ENCODE measurements at regions not wholly inside any gene's neighbourhood (a gene's known extent, or its start where the extent isn't known, plus 50 kb on each side); places are given as distances from the start of the nearest gene placed in this dataset.
"Not testable (repeated sequence)": the region's sequence is repeated elsewhere in the genome, so short reads cannot be mapped to it uniquely, and the experiment has no call there.

DNA sequence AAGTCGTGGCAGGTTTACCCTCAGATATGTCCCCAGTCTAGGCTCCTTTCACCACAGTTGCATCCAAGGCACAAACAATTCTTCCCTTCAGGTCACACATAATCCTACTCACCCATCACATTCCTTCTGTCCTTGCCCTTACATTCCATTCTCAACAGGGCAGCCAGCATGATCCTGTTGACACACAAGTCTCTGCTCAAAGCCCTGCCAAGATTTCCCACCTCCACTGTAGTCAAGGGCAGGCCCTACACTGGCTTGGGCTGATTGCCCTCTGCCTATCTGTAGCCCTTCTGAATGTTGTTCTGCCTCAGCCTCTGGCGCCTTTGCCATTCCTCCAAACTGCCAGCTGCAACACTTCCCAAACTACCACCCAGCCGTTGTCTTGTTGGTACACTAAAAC is 187.9 kb upstream of the AKR1E2 start:
- DNase-seq (ENCODE audit: low read depth, low spot score), result no peak

- DNase-seq (ENCODE audit: low read depth, low spot score), result no peak
Measured at GRCh38 chr10:4637657-4638056, 188.3 kb upstream of the AKR1E2 start.

- no peak for DNase-seq (ENCODE audit: low read depth, low spot score)
Measured at GRCh38 chr10:4635883-4636282, 190.1 kb upstream of the AKR1E2 start.

DNA sequence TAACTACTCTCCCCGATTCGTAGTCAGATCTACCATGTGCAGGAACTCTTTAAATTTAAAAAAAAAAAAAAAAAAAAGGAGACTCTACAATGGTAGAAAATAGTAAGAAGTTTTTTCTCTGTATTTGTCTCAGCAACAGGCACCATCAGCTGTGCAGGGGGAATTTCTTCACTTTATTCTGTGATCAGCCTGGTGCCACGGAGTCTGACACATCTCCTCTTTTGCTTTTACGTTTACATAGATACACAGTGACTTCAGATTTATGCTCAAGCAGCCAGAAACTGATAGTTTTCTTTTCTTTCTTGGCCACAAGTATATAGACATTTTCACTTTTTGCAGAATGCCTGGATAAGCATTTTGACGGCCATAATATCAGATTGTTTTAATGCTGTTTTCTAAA is 190.6 kb upstream of the AKR1E2 start:
- no peak for DNase-seq (ENCODE audit: low read depth, low spot score)

DNA sequence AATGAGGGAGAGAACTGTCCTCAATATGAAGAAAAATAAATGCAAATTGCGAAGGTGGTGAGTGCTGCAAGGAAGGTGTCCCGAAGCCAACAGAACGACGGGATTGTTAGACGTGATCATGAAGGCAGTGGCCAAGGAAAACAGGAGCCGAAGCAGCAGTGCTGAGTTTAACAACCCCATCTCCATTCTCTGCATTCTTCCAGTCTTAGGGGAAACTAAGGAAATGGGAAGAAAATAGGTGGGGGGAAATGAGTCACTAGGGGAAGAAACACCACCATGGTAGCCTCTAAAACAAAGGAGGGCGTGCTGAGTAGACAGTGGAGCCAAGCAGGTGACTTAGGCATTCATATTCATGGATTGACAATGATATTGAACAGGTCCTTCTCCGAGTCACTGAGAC is 192.2 kb upstream of the AKR1E2 start:
- DNase-seq (ENCODE audit: low read depth, low spot score), result no peak

GRCh38 chr10:4633186-4633585 is 192.8 kb upstream of the AKR1E2 start:
- DNase-seq (ENCODE audit: low read depth, low spot score), result no peak

DNA sequence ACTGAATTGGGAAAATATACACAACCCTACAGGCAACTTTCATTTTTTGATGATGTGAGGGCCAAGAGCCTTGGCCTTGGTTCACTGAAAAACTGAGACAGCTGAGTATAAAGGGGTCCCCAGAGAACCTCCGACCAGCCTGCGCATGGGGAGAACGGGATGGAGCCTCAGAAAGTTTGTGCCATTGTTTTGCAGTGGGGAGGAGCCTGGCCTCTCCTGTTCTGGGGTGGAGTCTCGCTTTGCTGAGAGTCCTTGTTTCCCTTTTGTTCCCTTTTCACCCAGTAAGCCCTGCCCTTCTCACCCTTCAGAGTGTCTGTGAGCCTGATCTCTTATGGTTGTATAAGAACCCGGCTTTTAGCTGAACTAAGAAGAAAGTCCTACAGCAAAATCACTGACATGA is 193.2 kb upstream of the AKR1E2 start:
- no peak for DNase-seq (ENCODE audit: low read depth, low spot score)

DNA sequence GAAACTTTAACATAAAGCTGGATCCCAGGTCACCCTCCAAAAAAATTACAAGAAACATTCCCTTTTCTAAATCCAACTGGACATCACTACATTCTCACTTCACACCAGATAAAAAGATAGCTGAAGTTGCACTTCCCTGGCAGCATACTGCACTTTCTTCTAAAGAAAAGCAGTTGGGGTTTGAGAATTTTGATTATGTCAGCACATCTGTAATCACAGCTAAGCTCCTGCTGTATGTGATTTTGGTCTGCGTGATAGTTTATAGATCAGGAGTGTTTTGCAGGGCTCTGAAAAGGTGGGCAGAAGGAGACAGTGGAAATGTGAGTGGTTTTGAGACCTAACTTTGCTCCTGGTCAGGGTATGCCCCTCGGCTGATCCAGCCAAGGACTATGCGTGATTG is 199.1 kb upstream of the AKR1E2 start:
- DNase-seq (ENCODE audit: low read depth, low spot score), result no peak

GRCh38 chr10:4623757-4624420 is 202.1 kb upstream of the AKR1E2 start:
- no peak for DNase-seq (ENCODE audit: low read depth, low spot score)

DNA sequence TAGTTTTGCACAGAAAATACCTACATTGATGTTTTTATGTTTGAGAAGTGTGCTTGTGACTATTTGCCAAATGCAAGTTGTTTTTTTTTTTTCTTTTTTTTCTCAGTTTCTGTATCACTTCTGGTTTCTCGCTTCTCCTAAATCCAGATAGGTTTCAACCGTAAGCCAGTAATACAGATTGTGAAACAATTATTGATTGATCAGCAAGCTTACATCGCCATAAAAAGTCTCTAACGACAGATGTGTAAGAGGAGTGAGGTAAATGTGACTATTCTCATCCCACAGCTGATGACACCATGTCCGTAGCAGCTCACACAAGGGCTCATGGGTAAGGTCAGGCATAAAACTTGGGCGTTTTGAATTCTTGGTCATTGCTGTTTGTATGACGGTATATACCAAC is 202.8 kb upstream of the AKR1E2 start:
- DNase-seq (ENCODE audit: low read depth, low spot score), result no peak

- DNase-seq (ENCODE audit: low read depth, low spot score), result no peak
Measured at GRCh38 chr10:4622384-4622783, 203.6 kb upstream of the AKR1E2 start.

DNA sequence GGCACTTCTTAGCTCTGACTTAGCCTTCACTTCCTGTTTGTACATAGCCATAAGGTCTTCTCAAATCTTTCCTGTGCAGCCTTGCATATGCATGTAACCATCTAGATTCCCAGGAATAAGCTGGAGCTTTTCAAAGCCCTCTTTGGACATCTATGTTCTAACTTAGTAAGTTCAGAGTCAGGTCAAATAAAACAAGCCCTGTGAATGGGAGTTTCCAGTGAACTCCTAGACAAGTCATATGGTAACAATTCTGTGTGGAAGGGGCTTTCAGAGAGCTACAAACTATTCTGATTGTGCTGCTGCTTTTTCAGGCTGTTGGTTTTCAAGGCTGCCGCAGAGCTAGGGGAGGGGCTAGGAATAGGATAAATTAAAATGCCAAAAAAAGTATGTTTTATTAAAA is 208.4 kb upstream of the AKR1E2 start:
- DNase-seq (ENCODE audit: low read depth, low spot score), result no peak

DNA sequence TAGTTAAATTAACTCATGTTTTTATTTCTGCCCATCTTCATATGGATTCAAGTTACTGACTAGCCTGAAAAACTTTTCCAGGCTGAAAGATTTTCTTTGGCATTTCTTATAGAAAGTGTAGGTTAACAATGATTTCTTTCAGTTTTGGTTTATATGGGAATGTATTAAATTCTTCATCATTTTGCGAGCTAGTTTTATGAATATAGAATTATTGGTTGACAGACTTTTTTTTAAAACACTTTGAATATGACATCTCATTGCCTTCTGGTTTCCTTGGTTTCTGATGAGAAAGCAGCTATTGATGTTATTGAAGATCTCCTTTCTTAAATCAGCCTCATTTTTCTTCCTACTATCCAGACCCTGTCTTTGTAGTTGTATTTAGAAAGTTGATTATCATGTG is 211.0 kb upstream of the AKR1E2 start:
- no peak for DNase-seq (ENCODE audit: low read depth, low spot score)

DNA sequence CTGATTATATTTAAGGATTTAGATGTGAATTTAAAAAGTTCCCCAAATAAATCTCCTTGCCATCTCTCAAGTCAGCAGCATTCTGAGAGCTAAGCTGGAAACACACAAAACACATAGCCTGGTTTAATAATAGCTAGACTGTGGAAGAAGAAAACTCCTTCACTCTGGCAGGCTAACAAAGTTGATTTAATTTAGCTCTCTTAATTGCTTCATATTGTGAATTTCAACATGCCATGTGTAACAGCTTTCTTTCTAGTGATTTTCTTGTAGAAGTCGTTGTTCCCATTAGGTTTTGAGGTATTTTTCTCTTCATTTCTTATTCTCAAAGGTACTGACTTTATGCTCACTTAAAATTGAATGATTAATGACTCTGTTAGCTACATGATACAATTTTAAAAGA is 216.8 kb upstream of the AKR1E2 start:
- no peak for DNase-seq (ENCODE audit: low read depth, low spot score)

DNA sequence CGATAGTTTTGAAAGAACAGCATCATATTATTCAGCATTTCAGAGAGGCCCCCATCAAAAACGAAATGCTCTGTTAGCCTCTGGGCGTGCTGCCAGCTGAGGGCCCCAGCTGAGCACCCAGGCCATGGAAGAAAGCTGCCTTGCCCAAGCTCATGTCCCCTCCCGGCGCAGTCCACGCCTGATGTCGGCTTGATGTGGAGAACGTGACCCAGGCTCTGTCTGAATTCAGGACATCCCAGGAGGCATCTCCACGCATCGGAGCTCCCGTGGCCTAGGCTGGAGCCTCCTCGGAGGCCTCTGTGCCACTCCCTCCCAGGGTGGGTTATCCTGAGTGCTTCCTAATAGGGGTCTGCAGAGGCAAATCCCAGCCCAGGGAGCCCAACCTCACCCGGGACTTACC is 218.3 kb upstream of the AKR1E2 start:
- DNase-seq (ENCODE audit: low read depth, low spot score), result no peak

- DNase-seq (ENCODE audit: low read depth, low spot score), result no peak
Measured at GRCh38 chr10:4606856-4607636, 219.0 kb upstream of the AKR1E2 start.

DNA sequence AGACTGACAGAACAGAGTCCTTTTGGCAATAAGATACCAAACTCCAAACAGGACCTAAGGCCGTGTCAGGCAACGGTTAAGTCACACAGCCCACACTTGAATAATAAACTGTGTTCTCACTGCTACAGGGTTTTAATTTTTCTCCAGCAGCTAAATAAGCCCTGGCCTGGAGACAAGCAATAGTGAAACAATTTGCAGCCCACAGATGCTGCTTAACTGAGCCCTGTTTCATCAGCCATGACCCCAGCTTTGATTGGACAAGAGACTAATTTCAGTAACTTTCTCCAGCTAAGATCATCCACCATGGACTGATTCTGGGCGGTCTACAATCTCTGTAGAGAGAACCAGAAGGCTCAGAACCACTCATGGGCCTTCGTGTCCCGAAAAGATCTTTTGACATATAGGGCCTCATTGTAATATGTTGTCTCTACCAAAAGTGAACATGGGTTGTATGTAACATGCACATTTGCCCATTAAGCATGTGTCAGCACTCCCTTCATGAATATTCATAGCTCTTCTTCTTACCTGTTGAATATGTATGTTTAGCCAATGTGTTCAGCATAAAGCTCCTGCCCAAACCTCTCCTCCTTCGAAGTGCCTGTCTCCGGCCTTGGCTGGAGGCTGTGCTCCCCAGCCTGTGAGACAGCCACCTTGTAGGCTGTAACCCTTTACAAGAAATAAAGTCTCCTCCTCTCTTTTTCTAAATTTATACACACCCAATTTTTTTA is 223.1 kb upstream of the AKR1E2 start:
- no peak for DNase-seq (ENCODE audit: low read depth, low spot score)

- DNase-seq (ENCODE audit: low read depth, low spot score), result no peak
Measured at GRCh38 chr10:4599471-4599870, 226.5 kb upstream of the AKR1E2 start.

DNA sequence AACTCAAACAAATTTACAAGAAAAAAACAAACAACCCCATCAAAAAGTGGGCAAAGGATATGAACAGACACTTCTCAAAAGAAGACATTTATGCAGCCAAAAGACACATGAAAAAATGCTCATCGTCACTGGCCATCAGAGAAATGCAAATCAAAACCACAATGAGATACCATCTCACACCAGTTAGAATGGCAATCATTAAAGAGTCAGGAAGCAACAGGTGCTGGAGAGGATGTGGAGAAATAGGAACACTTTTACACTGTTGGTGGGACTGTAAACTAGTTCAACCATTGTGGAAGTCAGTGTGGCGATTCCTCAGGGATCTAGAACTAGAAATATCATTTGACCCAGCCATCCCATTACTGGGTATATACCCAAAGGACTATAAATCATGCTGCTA is 228.1 kb upstream of the AKR1E2 start:
- not testable (repeated sequence) for DNase-seq (ENCODE audit: low read depth, low spot score)

DNA sequence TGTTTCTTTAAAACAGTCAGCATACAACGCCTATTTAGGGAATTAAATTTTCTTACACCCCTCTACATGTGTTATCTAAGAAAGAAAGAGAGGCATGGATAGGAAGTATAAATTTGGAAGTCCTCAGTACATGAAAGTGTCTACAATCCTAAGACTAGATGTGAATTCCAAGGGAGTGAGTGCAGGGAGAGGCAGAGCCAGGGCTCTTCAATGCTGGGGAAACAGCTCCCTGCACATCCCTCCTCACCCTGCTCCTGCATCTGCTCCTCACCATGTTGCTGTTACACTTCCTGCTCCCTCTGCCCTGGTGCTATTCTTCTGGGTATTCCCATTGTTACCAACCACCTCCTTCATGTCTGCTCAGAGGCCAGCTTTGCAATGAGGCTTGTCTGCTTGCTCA is 229.1 kb upstream of the AKR1E2 start:
- no peak for DNase-seq (ENCODE audit: low read depth, low spot score)

DNA sequence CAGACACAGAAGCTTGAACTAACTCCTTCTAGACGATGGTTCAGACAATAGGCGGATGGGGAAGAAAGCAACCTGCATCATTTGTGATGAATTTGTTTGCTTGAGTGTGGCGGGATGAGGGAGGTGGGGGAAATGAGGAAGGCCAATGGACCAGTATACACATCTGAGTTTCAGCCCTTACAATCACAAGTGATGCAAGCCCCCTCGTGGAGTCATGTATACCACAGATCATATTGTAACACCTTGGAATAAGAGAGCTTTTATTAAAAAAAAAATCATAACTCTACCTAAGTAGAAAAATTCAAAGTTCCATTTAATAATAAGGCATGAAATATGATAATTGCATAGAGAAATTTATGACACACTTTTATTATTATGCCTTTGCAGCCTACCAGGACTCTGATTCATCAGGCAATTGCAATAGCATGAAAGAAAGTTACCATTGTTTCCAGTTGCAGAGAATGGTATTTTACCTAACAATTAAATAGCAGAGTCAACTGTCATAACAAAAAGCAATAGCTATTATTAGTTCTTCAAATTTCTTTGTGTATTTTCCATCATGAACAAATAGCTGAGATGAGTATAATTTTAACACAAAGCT is 230.2 kb upstream of the AKR1E2 start:
- no peak for DNase-seq (ENCODE audit: low read depth, low spot score)

DNA sequence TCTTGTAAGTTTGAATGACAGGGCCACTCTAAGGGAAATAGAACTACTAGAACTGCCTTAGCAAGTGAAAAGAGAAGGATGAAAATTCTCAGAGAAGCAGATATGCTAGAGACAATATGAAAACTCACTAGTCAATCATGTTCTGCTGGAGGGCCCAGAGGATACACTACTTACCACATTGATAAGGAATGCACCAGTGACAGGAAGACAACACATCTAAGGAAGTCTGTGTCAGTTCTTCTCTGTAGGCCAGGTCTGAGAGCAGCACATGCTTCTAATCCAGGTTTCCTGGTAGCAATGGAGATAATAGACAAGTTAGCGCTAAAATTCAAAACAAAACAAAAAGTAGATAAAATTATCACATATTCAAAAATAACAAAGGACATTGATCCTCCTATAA is 235.2 kb upstream of the AKR1E2 start:
- DNase-seq (ENCODE audit: low read depth, low spot score), result no peak

Measured in smooth muscle cell of the brain vasculature (primary cell).